Keratinocyte (primary cell): ENCODE measurements at regions not wholly inside any gene's neighbourhood (a gene's known extent, or its start where the extent isn't known, plus 50 kb on each side); places are given as distances from the start of the nearest gene placed in this dataset.

Source experiments
- DNase-seq: peaks from one replicate; pipeline ENCODE4 v3.0.0-alpha.2; 2011; ENCODE audit warnings: low read depth, missing footprints, low spot score
- FAIRE-seq: peaks from 2 replicates; lab custom pipeline; 2011; peaks lifted over from hg19 to GRCh38; lab: Jason Lieb, UNC
- H2AFZ ChIP-seq: 2 replicates; pipeline ENCODE4 v1.6.0; 2012; ENCODE audit warnings: low read length, control low read depth, inconsistent platforms; ENCODE audit not compliant: control insufficient read depth
- H3K27ac ChIP-seq: 2 replicates; pipeline ENCODE4 v1.5.1; 2011; ENCODE audit warnings: low read length; ENCODE audit not compliant: control insufficient read depth, insufficient read depth
- H3K27me3 ChIP-seq: 3 replicates; pipeline ENCODE4 v1.6.0; 2011; ENCODE audit warnings: low read length; ENCODE audit not compliant: control insufficient read depth, insufficient read depth; ENCODE audit errors: extremely low read depth
- H3K36me3 ChIP-seq, 2 experiments: 2 replicates in 1 of 2; 3 replicates in 1 of 2; pipeline ENCODE4 v1.5.1; 2011; ENCODE audit warnings: low read length in 2 of 2, mild to moderate bottlenecking in 1 of 2; ENCODE audit not compliant: control insufficient read depth in 2 of 2, insufficient read depth in 2 of 2; ENCODE audit errors: extremely low read depth in 1 of 2
- H3K4me1 ChIP-seq: 3 replicates; pipeline ENCODE4 v1.5.1; 2011; ENCODE audit warnings: low read length; ENCODE audit not compliant: control insufficient read depth, insufficient read depth; ENCODE audit errors: extremely low read depth
- H3K4me2 ChIP-seq: 3 replicates; pipeline ENCODE4 v1.6.0; 2011; ENCODE audit warnings: low read depth, low read length; ENCODE audit not compliant: control insufficient read depth, insufficient read depth; ENCODE audit errors: extremely low read depth
- H3K4me3 ChIP-seq, 3 experiments: fragments of 200-600 bp in 1 of 3; sonication (generic) in 1 of 3; 2 replicates in 2 of 3; 3 replicates in 1 of 3; pipeline ENCODE4 v1.5.1; 2011 to 2016; ENCODE audit warnings: low read length in 3 of 3, mild to moderate bottlenecking in 3 of 3, control low read depth in 2 of 3, inconsistent platforms in 1 of 3, low read depth in 1 of 3, mixed read lengths in 1 of 3, mixed run types in 1 of 3, moderate library complexity in 1 of 3; ENCODE audit not compliant: control insufficient read depth in 2 of 3, insufficient read depth in 2 of 3; ENCODE audit errors: extremely low read depth in 1 of 3
- H3K79me2 ChIP-seq: 2 replicates; pipeline ENCODE4 v1.6.0; 2012; ENCODE audit warnings: low read length; ENCODE audit not compliant: control insufficient read depth, insufficient read depth
- H3K9ac ChIP-seq: 3 replicates; pipeline ENCODE4 v1.6.0; 2011; ENCODE audit warnings: low read length; ENCODE audit not compliant: control insufficient read depth, insufficient read depth; ENCODE audit errors: extremely low read depth
- H3K9me1 ChIP-seq: 3 replicates; pipeline ENCODE4 v1.6.0; 2011; ENCODE audit warnings: low read length; ENCODE audit not compliant: control insufficient read depth, insufficient read depth; ENCODE audit errors: extremely low read depth
- H3K9me3 ChIP-seq: 2 replicates; pipeline ENCODE4 v1.5.1; 2012; ENCODE audit warnings: low read depth, low read length; ENCODE audit not compliant: control insufficient read depth
- H4K20me1 ChIP-seq: 3 replicates; pipeline ENCODE4 v1.6.0; 2011; ENCODE audit warnings: low read length; ENCODE audit not compliant: control insufficient read depth, insufficient read depth; ENCODE audit errors: extremely low read depth
- CTCF ChIP-seq, 3 experiments: IDR thresholded peaks in 1 of 3; conservative IDR thresholded peaks in 1 of 3; optimal IDR thresholded peaks in 1 of 3; 2 replicates in 2 of 3; 3 replicates in 1 of 3; pipeline versions ENCODE3 to v1.5.1; 2011; ENCODE audit warnings: low read length in 3 of 3, mild to moderate bottlenecking in 3 of 3, moderate library complexity in 2 of 3, control low read depth in 1 of 3, inconsistent platforms in 1 of 3; ENCODE audit not compliant: insufficient read depth in 2 of 3; ENCODE audit errors: extremely low read depth in 1 of 3
- EZH2 ChIP-seq: IDR thresholded peaks from one replicate; pipeline ENCODE4 v1.6.1; 2012; ENCODE audit warnings: inconsistent platforms, mild to moderate bottlenecking, low read length, moderate library complexity
- dilution Hi-C: fragments of 300-500 bp; cut with MboI; formaldehyde crosslinking; loops from one replicate; pipeline ENCODE4 v1.7.0; 2020; ENCODE audit warnings: low sequenced_read_pairs; ENCODE audit not compliant: extremely low pct_ligation_motif_present

GRCh38 chr3:146679995-146680394 lies 74.8 kb upstream of the PLSCR5 start:
- H3K9me1 ChIP-seq = no peaks in the 10 kb centered on the region
- H3K27ac ChIP-seq = no peak overlapping the region
- H3K4me1 ChIP-seq = no peaks in the 10 kb centered on the region
- FAIRE-seq (no peak), DNase-seq (no peak)
- no peak overlapping the region for H3K4me3 ChIP-seq
- dilution Hi-C loops = no loop called here
- no peak overlapping the region for H2AFZ ChIP-seq
- H3K79me2 ChIP-seq = no peaks in the 10 kb centered on the region
- no peaks in the 10 kb centered on the region for H3K9me3 ChIP-seq
- H4K20me1 ChIP-seq = no peaks in the 10 kb centered on the region
- no peak overlapping the region for H3K9ac ChIP-seq
- TF ChIP-seq EZH2 (no peak), CTCF (optimal IDR thresholded peaks at IDR 0.05 in 1 of 3, IDR thresholded peaks at IDR 0.05 in 1 of 3, conservative IDR thresholded peaks at IDR 0.05 in 1 of 3; ENCODE audit: extremely low read depth in 1 of 3, insufficient read depth in 2 of 3, low read length in 3 of 3) (no peak)
- no peaks in the 10 kb centered on the region for H3K27me3 ChIP-seq
- no peak overlapping the region for H3K4me2 ChIP-seq
- no peaks in the 10 kb centered on the region for H3K36me3 ChIP-seq

- H4K20me1 ChIP-seq = no peaks in the 10 kb centered on the region
- H2AFZ ChIP-seq = no peak overlapping the region
- no peak for TF ChIP-seq EZH2
- no peak for TF ChIP-seq CTCF (optimal IDR thresholded peaks at IDR 0.05 in 1 of 3, IDR thresholded peaks at IDR 0.05 in 1 of 3, conservative IDR thresholded peaks at IDR 0.05 in 1 of 3; ENCODE audit: extremely low read depth in 1 of 3, insufficient read depth in 2 of 3, low read length in 3 of 3)
- H3K79me2 ChIP-seq = no peaks in the 10 kb centered on the region
- H3K9ac ChIP-seq = no peak overlapping the region
- FAIRE-seq (no peak), DNase-seq (no peak)
- H3K27me3 ChIP-seq = no peaks in the 10 kb centered on the region
- H3K4me1 ChIP-seq = no peaks in the 10 kb centered on the region
- H3K36me3 ChIP-seq = no peaks in the 10 kb centered on the region
- no peak overlapping the region for H3K4me3 ChIP-seq
- H3K9me1 ChIP-seq = no peaks in the 10 kb centered on the region
- no peak overlapping the region for H3K27ac ChIP-seq
- no peaks in the 10 kb centered on the region for H3K9me3 ChIP-seq
- dilution Hi-C loops = no loop called here
- no peak overlapping the region for H3K4me2 ChIP-seq
These were observed 74.0 kb upstream of the PLSCR5 start for GRCh38 chr3:146679191-146679590.
